NCI-H2107 treated with DMSO at 0.1 percent for 48 hours (cell line): ENCODE measurements at regions not wholly inside any gene's neighbourhood (a gene's known extent, or its start where the extent isn't known, plus 50 kb on each side); places are given as distances from the start of the nearest gene placed in this dataset.

Experiments used
- DNase-seq: peaks from one replicate; lab custom pipeline; 2025; ENCODE audit not compliant: unreplicated experiment; lab: John Stamatoyannopoulos, UW

DNA sequence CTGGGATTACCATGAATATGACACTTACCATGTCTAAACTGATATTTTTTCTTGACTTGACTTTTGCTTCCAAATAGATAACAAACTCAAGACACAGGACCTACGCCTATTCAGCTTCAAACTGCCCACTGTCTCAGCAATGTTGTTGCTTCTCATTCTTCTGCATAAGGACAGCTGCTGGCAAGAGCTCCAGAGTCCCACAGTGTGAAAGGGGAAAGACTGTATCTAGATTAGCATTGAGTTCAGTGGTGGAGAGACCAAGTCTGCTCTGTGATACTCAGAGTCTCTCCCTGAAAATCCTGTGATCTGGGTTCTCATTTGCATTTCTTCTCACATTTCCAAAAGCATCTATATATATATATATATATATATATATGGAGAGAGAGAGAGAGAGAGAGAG is 247.9 kb upstream of the NT5C1B start:
- no peak for DNase-seq

DNA sequence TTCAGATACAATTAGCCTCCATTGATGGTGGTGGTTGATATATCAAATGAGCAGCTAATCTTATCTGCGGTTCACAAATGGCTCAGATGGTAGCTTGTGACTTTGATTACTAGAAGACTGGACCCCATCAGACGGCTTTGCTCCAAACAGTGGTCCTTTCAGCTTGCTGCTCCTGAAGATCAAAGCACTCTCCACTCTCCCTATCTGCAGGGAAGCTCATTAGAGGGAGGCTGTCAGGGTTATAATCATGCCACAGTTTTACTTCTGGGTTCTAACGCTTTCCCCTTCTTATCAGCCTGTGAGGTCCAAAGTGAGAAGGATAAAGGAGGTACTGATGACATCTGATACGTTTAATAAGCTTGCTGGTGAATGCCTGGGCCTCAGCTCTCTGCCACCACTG is 247.1 kb upstream of the NT5C1B start:
- DNase-seq, result no peak

DNA sequence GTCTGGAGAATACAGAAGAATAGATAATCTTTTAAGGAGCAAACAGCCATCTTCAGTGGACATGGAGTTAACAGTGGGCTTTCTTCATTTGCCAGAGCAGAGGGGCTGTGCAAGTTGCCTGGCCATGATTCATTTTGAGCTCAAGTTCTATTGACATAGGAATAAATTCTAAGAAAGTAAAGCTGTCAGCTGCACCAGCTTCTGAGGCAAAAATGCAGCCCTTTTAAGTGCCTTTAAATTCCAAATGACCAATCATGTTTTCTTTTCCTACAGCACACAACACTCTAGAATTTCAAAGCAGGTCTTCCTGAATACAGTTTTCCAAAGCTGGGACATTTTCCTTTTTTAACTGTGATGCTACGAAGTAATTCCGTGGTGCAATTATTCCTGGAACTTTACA is 246.4 kb upstream of the NT5C1B start:
- no peak for DNase-seq

DNA sequence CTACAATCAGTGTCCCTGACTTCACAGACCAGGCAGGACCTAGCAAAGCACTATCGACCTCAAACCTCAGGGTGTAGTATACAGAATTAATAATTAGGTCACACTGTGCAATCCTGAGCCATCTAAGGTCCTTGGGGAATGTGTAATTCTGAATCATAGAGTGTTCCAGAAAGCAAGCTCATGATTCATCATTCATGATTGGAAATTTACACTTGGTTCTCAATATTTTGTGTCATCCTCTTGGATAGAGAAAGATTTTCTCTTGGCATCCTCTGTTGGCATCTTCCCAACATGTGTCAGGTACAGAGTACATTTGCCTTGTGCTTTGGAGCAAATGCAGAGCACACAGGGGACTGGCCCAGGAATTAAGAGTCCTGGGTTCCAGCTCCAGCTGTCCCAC is 245.0 kb upstream of the NT5C1B start:
- no peak for DNase-seq

DNA sequence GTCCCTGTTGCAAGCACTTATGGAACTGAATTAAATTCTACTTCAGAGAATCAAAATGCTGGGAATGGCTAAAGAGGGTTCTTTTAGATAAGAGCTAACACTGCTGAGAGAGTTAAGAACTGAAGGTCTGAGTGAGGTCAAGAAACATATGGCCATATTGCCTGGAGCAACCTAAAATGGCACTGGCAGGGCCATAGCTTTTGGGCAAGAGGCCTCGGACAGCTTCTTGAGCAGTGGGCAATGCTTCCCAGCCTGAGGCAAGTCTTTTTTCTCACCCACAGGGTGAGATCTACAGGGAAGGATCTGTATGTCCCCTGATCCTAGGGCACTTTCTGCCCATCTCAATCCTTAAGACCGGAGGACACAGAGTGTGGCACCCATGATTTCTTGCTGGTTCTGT is 244.6 kb upstream of the NT5C1B start:
- DNase-seq, result no peak

DNA sequence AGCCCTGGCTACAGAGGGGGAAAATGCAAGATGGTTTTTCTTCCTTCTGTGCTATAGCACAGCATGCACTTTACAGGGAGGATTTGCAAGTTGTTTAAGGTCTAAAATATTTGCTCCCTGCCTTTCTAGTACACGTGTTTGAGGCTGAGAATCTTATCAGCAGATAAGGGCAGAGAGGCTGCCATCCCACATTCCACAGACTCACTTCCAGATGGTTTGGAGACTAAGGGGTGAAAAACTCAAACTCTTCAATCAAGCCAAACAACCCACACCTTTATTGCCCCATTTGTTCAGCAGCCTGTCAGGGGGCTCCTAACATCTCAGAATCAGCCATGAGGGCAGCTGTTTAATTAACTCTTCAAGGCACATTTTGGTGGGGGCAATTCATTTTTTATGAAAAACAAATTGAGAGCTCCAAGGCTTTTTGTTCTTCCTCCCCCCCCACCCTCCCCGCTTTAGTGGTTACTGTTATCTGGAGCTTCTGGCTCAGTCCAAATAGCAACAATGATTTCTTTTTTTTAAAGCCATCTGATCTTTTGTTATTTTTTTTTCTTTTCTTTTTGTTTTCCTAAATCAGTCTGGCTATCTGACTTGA is 242.6 kb upstream of the NT5C1B start:
- no peak for DNase-seq

DNA sequence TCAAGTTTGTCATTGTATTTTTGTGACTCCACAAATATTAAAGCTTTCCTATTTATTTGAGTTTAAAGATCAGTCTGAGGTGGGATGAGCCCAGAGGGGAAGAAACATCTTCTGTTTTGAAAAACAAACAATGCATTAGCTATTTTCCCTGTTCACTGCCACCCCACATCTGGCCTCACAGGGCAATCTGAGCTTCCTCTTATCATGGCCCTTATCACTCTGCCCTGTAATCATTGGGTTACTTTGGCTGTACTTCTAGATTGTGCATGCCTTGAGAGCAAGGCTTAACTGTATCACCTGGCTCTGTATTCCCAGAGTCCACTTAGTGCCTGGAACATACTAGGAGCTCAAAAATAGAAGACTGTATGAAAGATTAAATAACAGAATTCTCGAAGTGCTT is 241.6 kb upstream of the NT5C1B start:
- no peak for DNase-seq

DNA sequence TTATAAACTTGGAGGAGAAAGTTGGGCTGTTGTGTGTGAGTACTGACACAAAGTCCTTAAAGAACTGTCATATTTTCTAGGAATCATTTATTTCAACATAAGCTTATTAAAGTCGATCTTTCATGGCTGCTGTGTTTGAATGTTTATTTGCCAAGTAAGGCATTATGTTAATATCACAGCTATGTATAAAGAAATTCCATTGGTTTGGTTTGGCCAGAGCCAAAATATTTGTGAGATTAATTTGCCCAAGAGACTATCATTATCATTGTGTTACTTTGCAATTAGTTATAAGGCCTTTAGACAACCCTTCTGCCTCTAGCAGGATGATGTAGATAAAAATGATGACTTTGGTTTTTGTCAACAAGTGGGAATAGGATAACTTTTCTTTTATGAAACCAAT is 240.6 kb upstream of the NT5C1B start:
- DNase-seq, result no peak

DNA sequence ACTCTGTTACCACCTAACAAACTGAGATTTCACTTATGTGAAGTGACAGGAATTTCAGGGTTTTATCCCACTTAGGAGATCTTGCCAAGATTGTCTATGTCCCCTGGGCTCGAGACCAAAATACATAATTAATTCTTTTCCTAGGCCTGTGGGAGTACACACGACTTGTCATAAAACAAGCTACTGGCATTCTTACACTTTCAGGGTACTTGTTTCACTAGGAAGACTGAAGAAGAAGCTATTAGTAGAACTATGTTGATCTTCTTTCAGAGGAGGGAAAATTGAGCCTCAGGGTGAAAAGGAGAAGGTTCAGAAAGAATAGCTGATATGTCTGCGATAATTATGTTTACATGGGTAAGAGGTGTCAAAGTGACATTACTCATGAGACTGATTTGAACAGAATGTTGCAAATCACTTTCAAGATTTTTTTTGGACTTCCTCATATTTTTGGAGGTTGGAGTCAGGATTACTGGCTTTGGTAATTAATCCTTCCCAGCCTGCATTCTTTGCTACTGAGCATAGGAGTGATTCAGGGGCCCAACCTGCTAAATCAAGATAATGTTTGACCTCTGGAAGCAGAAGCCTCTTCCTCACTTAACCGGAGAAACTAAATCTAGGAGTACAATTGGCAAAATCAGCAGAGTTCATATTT is 240.0 kb upstream of the NT5C1B start:
- DNase-seq, result no peak

DNA sequence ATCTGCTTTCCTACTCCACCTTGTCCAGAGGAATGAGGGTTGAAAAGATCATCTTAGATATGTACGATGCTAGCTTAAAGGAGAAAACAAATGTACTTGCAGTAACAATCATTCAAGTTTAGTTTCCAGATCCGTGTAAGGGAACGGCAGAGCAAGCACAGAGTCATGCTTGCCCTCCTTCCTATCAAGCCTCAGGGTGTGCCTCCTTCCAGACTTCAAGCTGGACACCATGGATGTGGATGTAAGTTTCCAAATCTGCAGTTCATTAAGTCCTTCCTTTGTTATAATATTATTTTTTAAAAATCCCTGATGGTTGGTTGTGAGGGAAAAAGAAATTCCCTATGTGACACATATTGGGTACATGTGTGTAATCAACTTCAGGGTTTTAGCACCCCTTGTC is 238.9 kb upstream of the NT5C1B start:
- no peak for DNase-seq

DNA sequence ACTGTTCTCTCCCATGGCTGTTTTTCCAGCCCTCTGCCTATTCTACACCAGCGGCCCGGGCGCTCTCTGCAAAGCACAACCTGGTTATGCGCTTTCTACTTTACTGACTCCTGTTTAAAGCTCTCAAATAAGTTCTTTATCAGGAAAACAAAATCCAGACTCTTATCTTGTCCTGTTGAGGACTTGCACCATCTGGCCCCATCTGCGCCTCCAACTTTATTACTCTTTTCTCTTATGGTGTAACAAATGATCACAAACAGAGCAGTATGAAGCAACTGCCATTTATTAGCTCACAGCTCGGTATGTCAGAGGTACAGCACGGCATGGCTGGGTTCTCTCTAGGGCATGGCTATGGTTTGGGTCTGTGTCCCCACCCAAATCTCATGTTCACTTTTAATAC is 236.5 kb upstream of the NT5C1B start:
- no peak for DNase-seq

DNA sequence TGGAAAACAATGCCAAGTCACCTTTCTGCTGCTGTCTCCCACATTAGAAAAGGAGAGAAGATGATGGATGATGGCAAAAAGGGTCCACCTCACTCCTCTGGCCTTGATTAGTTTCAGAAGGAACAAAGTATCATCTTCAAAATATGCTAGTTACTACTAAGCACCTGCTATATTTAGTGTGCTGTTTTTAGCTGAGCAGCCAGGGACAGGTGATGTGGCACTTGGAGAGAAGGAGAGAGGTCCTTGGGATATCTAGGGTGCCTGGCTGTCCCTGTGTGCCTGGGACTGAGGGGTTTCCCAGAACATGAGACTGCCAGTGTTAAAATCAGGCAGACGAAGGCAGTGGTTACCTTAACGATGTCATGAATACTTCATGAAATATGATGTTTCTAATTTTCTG is 235.5 kb upstream of the NT5C1B start:
- DNase-seq, result no peak

DNA sequence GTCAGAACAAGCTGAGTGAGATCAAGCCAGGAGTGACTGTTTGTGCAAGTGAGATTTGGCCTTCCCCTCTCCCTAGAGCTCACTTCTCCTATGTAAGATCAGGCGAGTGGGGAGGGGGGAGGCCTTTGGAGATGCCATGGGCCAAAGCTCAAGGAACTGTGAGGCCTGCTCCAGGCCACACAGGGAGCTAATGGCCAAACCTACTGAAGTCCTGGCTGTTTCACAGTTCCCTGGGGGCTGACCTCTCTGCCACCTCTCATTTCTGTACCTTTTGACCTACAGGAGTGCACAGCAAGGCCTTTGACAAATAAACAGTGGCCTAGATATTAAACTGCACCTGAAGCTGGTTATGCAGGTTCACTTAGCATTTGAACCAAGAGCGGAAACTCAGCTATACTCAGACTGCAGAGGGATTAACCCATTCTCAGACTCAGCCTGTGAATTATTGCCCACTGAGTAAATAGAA is 235.0 kb upstream of the NT5C1B start:
- DNase-seq, result no peak

DNA sequence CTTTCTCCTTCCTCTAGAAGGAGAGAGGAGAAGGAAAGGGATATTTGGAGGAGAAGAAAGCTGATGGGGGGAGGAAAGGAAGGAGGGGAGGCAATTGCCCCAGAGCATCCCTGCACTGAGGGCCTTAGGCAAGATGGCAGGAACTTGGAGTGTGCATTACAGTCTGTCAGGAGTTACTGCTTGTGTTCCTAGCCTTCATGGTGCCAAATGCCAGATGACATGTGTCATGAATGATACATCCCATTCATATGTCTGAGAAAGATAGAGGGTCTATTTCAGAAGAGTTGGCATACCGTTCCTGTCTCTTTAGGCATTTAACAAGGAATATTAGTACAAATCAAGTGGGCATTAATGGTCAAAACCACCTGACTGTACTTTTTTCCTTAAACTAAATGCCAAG is 232.1 kb upstream of the NT5C1B start:
- no peak for DNase-seq

DNA sequence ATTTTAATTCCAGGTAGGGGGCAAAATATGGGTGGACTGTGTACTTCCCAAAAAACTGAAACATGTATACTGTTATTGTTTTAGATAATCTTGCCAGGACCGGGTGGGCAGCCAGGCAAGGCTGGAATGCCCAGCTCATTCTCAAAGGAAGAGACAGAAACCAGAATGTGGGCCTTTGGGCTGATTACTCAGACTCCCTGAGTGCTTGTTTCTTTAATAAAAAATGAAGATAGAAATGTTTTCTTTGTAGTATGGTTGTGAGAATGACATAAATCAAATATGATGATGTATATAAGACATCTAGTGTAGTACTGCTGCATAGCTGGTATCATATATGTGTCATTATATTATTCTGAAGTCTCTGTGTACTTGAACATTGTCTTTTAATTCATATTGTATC is 231.6 kb upstream of the NT5C1B start:
- DNase-seq, result no peak

DNA sequence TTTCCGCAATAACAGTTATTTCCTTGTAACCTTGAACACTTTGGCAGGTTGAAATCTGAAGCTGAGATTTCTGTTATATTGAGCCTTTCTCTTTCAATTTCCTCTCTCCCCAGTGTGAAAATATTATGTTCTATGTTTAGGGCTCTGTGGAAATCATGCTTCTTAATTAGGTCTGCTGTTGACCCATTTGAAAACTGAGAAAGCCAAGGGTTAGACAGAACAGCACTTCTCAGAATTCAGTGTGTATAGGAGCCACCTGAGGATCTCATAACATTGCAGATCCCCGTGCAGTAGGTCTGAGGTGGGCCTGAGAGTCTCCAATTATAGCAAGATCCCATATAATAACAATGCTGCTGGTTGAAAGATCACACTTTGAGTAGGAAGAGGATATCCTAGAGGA is 230.2 kb upstream of the NT5C1B start:
- no peak for DNase-seq

DNA sequence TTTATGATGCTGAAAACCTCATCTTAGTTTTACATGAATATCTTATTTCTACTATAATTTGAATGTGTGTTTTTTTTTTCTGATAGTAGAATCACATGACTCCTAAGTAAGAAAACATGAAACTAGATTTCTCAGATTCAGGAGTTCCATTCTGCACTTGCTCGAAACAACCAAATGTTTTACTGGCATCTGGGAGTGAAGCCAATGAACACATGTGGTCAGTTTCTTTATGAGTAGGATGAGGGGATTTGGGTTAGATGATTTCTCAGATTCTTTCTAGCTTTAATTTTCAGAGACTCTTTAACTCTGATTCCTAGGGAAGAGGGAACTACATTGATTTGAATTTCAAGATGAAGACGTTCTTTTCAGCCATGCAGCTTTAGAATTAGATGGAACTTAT is 225.0 kb upstream of the NT5C1B start:
- DNase-seq, result no peak

DNA sequence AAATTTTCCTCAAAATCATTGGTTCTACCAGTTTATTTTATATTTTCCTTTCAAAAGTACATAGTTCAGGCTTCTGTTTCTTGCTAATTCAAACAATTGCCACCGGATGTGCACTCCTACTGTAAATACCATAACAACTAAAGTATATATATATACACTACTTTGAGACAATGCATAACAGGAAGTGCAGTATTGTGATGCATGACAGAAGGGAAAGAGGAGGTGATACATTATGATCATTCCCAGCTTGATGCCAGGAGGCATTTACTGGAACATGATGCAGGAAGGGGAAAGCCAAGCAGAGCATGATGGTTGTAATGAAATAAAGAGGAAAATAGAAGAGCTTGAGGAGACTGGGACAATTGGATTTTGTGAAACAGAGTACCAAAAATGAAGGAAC is 215.2 kb upstream of the NT5C1B start:
- DNase-seq, result no peak

DNA sequence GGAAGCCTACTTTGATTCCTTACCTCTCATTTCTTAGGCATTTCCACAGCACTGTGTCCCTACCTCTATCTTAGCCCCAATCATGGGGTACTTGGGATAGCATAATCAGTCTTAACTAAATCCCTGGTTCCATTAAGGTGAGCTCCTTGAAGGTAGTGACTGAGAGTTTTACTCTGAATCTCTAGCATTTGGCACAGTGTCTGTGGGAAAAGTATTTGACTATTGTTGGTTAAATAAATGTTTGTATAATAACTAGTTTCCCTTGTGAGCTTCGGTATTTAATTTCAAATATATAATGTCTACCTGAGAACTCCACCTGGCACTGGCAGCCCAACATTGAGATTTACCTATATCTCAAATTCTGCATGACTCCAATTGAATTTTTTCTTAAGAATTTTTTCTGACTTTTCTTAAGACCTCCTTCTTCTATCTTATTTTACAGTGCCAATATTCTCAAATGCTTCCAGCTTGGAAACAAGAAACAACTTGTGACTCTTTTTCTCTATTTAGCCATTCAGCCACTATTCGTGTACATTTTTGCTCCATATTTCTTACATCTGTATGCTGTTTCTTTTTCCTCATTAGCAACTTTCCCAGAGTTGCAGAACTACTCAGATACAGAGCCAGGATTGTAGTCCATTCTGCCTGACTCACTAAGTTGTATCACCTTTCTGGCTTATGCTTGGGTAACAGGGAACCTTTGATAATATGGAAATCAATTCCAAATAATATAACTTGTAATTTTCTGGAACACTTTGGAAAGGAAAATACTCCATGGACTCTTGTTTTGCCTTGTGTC is 214.0 kb upstream of the NT5C1B start:
- no peak for DNase-seq

DNA sequence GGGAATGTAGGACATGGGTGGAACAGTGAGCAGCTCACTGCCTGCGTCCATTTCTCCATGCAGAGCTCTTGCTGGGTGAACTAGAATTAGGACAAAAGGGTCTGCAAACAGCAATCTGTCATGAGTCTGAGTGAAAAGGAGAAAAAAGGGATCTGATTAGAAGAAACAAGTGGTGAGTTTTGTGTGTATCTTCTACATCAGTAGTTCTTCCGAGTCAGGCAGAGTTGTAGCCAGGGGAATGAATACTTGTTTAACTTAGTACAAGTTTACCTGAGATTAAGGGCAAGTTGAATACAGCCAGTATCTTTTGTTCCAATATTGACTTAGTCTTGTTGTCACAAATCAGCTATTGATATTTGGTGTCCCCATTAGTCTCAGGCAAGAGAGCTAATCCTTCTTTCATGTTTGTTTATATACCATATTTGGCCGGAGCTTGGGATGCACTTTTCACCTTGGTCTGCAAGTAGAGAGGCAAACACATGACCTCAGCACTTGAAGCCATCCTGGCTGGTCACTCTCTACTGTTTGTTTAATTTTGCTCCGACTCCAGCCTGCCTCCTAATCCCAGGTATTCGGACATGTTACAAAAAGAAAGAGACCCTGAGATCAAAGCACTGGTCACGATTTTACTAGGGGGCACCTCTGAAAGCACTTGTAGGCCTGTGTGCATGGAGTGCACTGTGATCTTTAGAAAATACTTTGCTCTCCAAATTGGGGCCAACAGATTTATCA is 211.0 kb upstream of the NT5C1B start:
- no peak for DNase-seq

DNA sequence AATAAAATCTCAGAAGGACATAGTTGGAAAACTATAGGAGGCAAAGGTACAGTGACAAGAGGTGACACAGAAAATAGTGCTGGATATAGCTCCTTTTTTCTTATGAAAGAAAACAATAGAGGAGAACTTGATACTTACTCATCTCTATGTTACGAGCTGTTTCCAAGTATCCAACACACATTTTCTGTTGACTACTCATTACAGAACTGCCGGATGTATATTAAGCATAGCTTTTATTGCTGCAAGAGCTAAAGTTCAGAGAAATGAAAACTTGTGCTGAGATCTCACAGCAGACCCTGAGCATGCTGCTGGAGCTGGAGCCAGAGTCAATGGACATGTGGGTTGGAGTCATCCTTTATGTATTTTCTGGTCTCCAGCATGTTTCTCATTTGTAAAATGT is 210.0 kb upstream of the NT5C1B start:
- DNase-seq, result no peak
